K562 (cell line): ENCODE measurements at regions not wholly inside any gene's neighbourhood (a gene's known extent, or its start where the extent isn't known, plus 50 kb on each side); places are given as distances from the start of the nearest gene placed in this dataset.

Source experiments
- ARID3B ChIP-seq: fragments of 250-450 bp; sonication (Bioruptor Pico); IDR thresholded peaks from 2 replicates; pipeline ENCODE4 v1.4.0; 2020; ENCODE audit warnings: borderline replicate concordance
- FOXP4 ChIP-seq: sonication (generic); formaldehyde crosslinking; IDR thresholded peaks from 2 replicates; pipeline ENCODE4 v1.8.0; 2022; ENCODE audit warnings: mild to moderate bottlenecking, missing genetic modification reagents, borderline replicate concordance
- GTF3C2 ChIP-seq: IDR thresholded peaks from 3 replicates; pipeline ENCODE4 v1.6.1; 2011; ENCODE audit warnings: borderline replicate concordance, mild to moderate bottlenecking, moderate library complexity; ENCODE audit not compliant: insufficient read length; ENCODE audit errors: extremely low read depth
- HNRNPUL1 ChIP-seq: fragments of 200-400 bp; formaldehyde crosslinking; IDR thresholded peaks from 2 replicates; pipeline ENCODE4 v1.6.1; 2017; ENCODE audit warnings: low read length
- LCOR ChIP-seq: sonication (generic); formaldehyde crosslinking; IDR thresholded peaks from 2 replicates; pipeline ENCODE4 v1.8.0; 2022; ENCODE audit warnings: mild to moderate bottlenecking, missing genetic modification reagents
- PPARD ChIP-seq: fragments of 250-450 bp; sonication (Bioruptor Pico); IDR thresholded peaks from 2 replicates; pipeline ENCODE4 v1.8.0; 2022; ENCODE audit warnings: inconsistent platforms, mild to moderate bottlenecking, moderate library complexity
- RREB1 ChIP-seq: fragments of 250-450 bp; sonication (Bioruptor Pico); IDR thresholded peaks from 2 replicates; pipeline ENCODE4 v1.4.0; 2020
- SNIP1 ChIP-seq: fragments of 450-650 bp; IDR thresholded peaks from 2 replicates; pipeline ENCODE4 v1.7.1; 2017; ENCODE audit warnings: low read depth, mild to moderate bottlenecking
- STAT5B ChIP-seq: fragments of 250-450 bp; sonication (Bioruptor Pico); IDR thresholded peaks from 2 replicates; pipeline ENCODE4 v1.8.0; 2021; ENCODE audit warnings: mild to moderate bottlenecking, inconsistent platforms
- ZBTB43 ChIP-seq: sonication (generic); formaldehyde crosslinking; IDR thresholded peaks from 2 replicates; pipeline ENCODE4 v1.8.0; 2023; ENCODE audit warnings: mild to moderate bottlenecking, missing genetic modification reagents
- ZFP36 ChIP-seq: fragments of 150-350 bp; IDR thresholded peaks from 2 replicates; pipeline ENCODE4 v1.6.1; 2018; ENCODE audit warnings: low read length, low read depth; ENCODE audit not compliant: partially characterized antibody
- ZNF395 ChIP-seq: fragments of 200-800 bp; sonication (Bioruptor generic); IDR thresholded peaks from 2 replicates; pipeline ENCODE4 v1.6.1; 2017; ENCODE audit warnings: missing genetic modification characterization, missing compliant biosample characterization

GRCh38 chr6:166842607-166843006, 113.7 kb downstream of the RNASET2 start (continued):
- TF ChIP-seq RREB1 (CRISPR knock-in tag) (no peak), ARID3B (no peak), ZFP36 (no peak), PPARD (CRISPR knock-in tag) (no peak), FOXP4 (CRISPR knock-in tag) (0 out of 2 replicates have a peak, but pooled peaks have one; percentile 63), ZBTB43 (peak; percentile 51; the same call in 1 of the 2 replicates), LCOR (CRISPR knock-in tag) (no peak), STAT5B (CRISPR knock-in tag) (no peak), HNRNPUL1 (no peak), GTF3C2 (no peak), SNIP1 (no peak), ZNF395 (CRISPR knock-in tag) (no peak)
